ENCODE measurements at regions not wholly inside any gene's neighbourhood (a gene's known extent, or its start where the extent isn't known, plus 50 kb on each side); places are given as distances from the start of the nearest gene placed in this dataset.

DNA sequence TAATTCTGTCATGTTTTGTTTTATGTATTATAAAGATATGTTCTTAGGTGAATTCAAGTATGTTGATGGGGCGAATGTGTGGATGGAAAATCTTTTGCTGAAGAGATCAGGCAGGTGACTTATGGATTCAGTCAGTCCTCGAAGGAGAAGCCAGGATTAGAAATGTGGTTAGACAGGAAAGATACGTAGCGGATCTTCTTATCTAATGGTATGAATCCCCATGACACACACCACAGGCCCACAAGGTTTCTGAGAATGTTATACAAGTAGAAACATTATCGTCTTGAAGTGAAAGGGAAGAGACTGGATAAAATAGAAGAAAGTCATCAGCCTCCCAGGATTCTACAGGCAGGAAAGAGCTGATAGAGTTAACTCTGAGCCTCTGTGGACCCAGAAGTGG is 69.0 kb upstream of the RFXAP start:
- H4K20me1 ChIP-seq (ENCODE audit: low read length) = no peaks in the 10 kb centered on the region
- no peaks in the 10 kb centered on the region for H3K27me3 ChIP-seq (ENCODE audit: low read length)
- no peaks in the 10 kb centered on the region for H3F3A ChIP-seq (ENCODE audit: low read length, unreplicated experiment)
- no peaks in the 10 kb centered on the region for H3K79me2 ChIP-seq (ENCODE audit: low read length)
- ATAC-seq = no peak
- CTCF ChIA-PET = no interaction called here
- no peaks in the 10 kb centered on the region for H3K36me3 ChIP-seq (ENCODE audit: low read depth, low read length)
- no peaks in the 10 kb centered on the region for H3K4me1 ChIP-seq (ENCODE audit: insufficient read depth, low read length)
- no peak overlapping the region for H2AFZ ChIP-seq (ENCODE audit: low read length)
- no peak overlapping the region for H3K27ac ChIP-seq (ENCODE audit: low read length)
- no peak for DNase-seq
- H3K4me2 ChIP-seq (ENCODE audit: low read length) = no peak overlapping the region
- H3K9me3 ChIP-seq (ENCODE audit: low read length) = no peaks in the 10 kb centered on the region
- POLR2A ChIA-PET (ENCODE audit: unreplicated experiment) = no interaction called here
- no peak overlapping the region for H3K4me3 ChIP-seq (ENCODE audit: low read length)
- TF ChIP-seq, protein P1, sequence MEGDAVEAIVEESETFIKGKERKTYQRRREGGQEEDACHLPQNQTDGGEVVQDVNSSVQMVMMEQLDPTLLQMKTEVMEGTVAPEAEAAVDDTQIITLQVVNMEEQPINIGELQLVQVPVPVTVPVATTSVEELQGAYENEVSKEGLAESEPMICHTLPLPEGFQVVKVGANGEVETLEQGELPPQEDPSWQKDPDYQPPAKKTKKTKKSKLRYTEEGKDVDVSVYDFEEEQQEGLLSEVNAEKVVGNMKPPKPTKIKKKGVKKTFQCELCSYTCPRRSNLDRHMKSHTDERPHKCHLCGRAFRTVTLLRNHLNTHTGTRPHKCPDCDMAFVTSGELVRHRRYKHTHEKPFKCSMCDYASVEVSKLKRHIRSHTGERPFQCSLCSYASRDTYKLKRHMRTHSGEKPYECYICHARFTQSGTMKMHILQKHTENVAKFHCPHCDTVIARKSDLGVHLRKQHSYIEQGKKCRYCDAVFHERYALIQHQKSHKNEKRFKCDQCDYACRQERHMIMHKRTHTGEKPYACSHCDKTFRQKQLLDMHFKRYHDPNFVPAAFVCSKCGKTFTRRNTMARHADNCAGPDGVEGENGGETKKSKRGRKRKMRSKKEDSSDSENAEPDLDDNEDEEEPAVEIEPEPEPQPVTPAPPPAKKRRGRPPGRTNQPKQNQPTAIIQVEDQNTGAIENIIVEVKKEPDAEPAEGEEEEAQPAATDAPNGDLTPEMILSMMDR (conservative IDR thresholded peaks at IDR 0.05; ENCODE audit: low read depth, low read length) = no peak
- TF ChIP-seq EZH2phosphoT487 (IDR thresholded peaks at IDR 0.05; ENCODE audit: borderline replicate concordance, low read length) = no peak
- TF ChIP-seq EZH2 (IDR thresholded peaks at IDR 0.05; ENCODE audit: low read length, unreplicated experiment) = no peak
- intact Hi-C loops (cut with micrococcal nuclease) = no loop called here
- H3K9ac ChIP-seq (ENCODE audit: low read length) = no peak overlapping the region
- H3K9me2 ChIP-seq (replicated peaks; ENCODE audit: low read length) = no peaks in the 10 kb centered on the region
- BruUV-seq (replicated peaks) = no TSS peak

DNA sequence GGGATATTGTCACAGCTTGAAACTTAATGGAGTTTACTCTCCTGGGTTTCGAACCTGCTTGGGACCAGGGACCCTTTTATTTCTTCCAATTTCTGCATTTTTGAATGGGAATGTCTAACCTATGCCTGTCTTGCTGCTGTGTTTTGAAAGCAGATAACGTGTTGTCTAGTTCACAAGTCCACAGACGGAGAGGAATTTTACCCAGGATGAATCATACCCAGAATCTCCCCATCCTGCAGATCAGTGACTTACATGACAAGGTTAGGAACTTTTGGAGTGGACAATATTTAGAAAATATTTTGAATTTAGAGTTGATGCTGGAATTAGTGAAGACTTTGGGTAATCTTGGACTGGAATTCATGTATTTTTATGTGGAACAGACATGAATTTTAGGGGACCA is 68.6 kb upstream of the RFXAP start:
- no peaks in the 10 kb centered on the region for H3K79me2 ChIP-seq (ENCODE audit: low read length)
- TF ChIP-seq EZH2phosphoT487 (IDR thresholded peaks at IDR 0.05; ENCODE audit: borderline replicate concordance, low read length) (no peak), EZH2 (IDR thresholded peaks at IDR 0.05; ENCODE audit: low read length, unreplicated experiment) (no peak)
- TF ChIP-seq, protein P1 (conservative IDR thresholded peaks at IDR 0.05; ENCODE audit: low read depth, low read length) = no peak
- H3K36me3 ChIP-seq (ENCODE audit: low read depth, low read length) = no peaks in the 10 kb centered on the region
- ATAC-seq = no peak
- H3K9me3 ChIP-seq (ENCODE audit: low read length) = no peaks in the 10 kb centered on the region
- no peak for DNase-seq
- H3K9ac ChIP-seq (ENCODE audit: low read length) = no peak overlapping the region
- H3K27ac ChIP-seq (ENCODE audit: low read length) = no peak overlapping the region
- no peaks in the 10 kb centered on the region for H3K27me3 ChIP-seq (ENCODE audit: low read length)
- no peak overlapping the region for H3K4me2 ChIP-seq (ENCODE audit: low read length)
- no peaks in the 10 kb centered on the region for H3K4me1 ChIP-seq (ENCODE audit: insufficient read depth, low read length)
- no peak overlapping the region for H2AFZ ChIP-seq (ENCODE audit: low read length)
- CTCF ChIA-PET = no interaction called here
- H3K4me3 ChIP-seq (ENCODE audit: low read length) = no peak overlapping the region
- H3F3A ChIP-seq (ENCODE audit: low read length, unreplicated experiment) = no peaks in the 10 kb centered on the region
- no peaks in the 10 kb centered on the region for H4K20me1 ChIP-seq (ENCODE audit: low read length)
- BruUV-seq (replicated peaks) = no TSS peak
- POLR2A ChIA-PET (ENCODE audit: unreplicated experiment) = no interaction called here
- H3K9me2 ChIP-seq (replicated peaks; ENCODE audit: low read length) = no peaks in the 10 kb centered on the region
- intact Hi-C loops (cut with micrococcal nuclease) = no loop called here

DNA sequence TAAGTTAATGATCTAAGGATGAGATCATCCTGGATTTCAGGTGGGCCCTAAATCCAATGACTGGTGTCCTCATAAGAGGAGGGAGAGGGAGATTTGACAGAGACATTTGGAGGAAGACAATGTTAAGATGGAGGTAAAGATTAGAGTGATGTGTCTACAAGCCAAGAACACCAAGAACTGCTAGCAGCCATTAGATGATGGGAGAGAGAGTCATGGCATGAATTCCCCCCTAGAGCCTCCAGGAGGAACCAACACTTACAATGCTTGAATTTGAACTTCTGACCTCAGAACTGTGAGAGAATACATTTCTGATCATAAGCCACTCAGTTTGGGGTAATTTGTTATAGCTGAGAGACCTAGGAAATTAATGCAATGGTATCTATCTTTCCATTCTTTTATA is 68.1 kb upstream of the RFXAP start:
- no peaks in the 10 kb centered on the region for H3K27me3 ChIP-seq (ENCODE audit: low read length)
- H3K4me1 ChIP-seq (ENCODE audit: insufficient read depth, low read length) = no peaks in the 10 kb centered on the region
- ATAC-seq (no peak), DNase-seq (no peak)
- H3K9me3 ChIP-seq (ENCODE audit: low read length) = no peaks in the 10 kb centered on the region
- H3K9ac ChIP-seq (ENCODE audit: low read length) = no peak overlapping the region
- no peak overlapping the region for H3K4me3 ChIP-seq (ENCODE audit: low read length)
- no peak overlapping the region for H3K27ac ChIP-seq (ENCODE audit: low read length)
- BruUV-seq (replicated peaks) = no TSS peak
- H4K20me1 ChIP-seq (ENCODE audit: low read length) = no peaks in the 10 kb centered on the region
- TF ChIP-seq EZH2 (IDR thresholded peaks at IDR 0.05; ENCODE audit: low read length, unreplicated experiment) = no peak
- TF ChIP-seq, protein P1 (conservative IDR thresholded peaks at IDR 0.05; ENCODE audit: low read depth, low read length) = no peak
- no peak for TF ChIP-seq EZH2phosphoT487 (IDR thresholded peaks at IDR 0.05; ENCODE audit: borderline replicate concordance, low read length)
- H3K36me3 ChIP-seq (ENCODE audit: low read depth, low read length) = no peaks in the 10 kb centered on the region
- ChIA-PET POLR2A (ENCODE audit: unreplicated experiment) (no interaction called here), CTCF (no interaction called here)
- intact Hi-C loops (cut with micrococcal nuclease) = no loop called here
- H3K79me2 ChIP-seq (ENCODE audit: low read length) = no peaks in the 10 kb centered on the region
- no peaks in the 10 kb centered on the region for H3K9me2 ChIP-seq (replicated peaks; ENCODE audit: low read length)
- H3F3A ChIP-seq (ENCODE audit: low read length, unreplicated experiment) = no peaks in the 10 kb centered on the region
- H3K4me2 ChIP-seq (ENCODE audit: low read length) = no peak overlapping the region
- H2AFZ ChIP-seq (ENCODE audit: low read length) = no peak overlapping the region
